ENCODE measurements at regions not wholly inside any gene's neighbourhood (a gene's known extent, or its start where the extent isn't known, plus 50 kb on each side); places are given as distances from the start of the nearest gene placed in this dataset.
"Not testable (repeated sequence)": the region's sequence is repeated elsewhere in the genome, so short reads cannot be mapped to it uniquely, and the experiment has no call there.

- DNase-seq, result no peak
Observed at GRCh38 chr16:16887193-16887592, 508.3 kb downstream of the NPIPA7 start.

- DNase-seq, result no peak
Observed at GRCh38 chr16:16890964-16891363, 512.0 kb downstream of the NPIPA7 start.

GRCh38 chr16:16904601-16905000, 525.7 kb downstream of the NPIPA7 start:
- no peak for DNase-seq

GRCh38 chr16:16905850-16906249, 526.9 kb downstream of the NPIPA7 start:
- DNase-seq, result no peak

- DNase-seq, result no peak
Observed at GRCh38 chr16:16907089-16907488, 528.1 kb downstream of the NPIPA7 start.

GRCh38 chr16:16908077-16908476, 529.1 kb downstream of the NPIPA7 start:
- DNase-seq, result no peak

GRCh38 chr16:16909126-16909525, 530.2 kb downstream of the NPIPA7 start:
- DNase-seq, result no peak

GRCh38 chr16:16910666-16911065, 531.7 kb downstream of the NPIPA7 start:
- no peak for DNase-seq

GRCh38 chr16:16915771-16916170, 536.8 kb downstream of the NPIPA7 start:
- no peak for DNase-seq

GRCh38 chr16:16917191-16917785, 538.3 kb downstream of the NPIPA7 start:
- no peak for DNase-seq

GRCh38 chr16:16923479-16923878, 544.5 kb downstream of the NPIPA7 start:
- DNase-seq, result no peak

GRCh38 chr16:16924613-16925012, 545.7 kb downstream of the NPIPA7 start:
- no peak for DNase-seq

GRCh38 chr16:16925432-16925831, 545.3 kb downstream of the XYLT1 start:
- DNase-seq, result no peak

- DNase-seq, result no peak
Observed at GRCh38 chr16:16928532-16929109, 542.1 kb downstream of the XYLT1 start.

- DNase-seq, result no peak
Observed at GRCh38 chr16:16930309-16931000, 540.3 kb downstream of the XYLT1 start.

GRCh38 chr16:16933861-16934260, 536.9 kb downstream of the XYLT1 start:
- DNase-seq, result no peak

- DNase-seq, result no peak
Observed at GRCh38 chr16:16934660-16935059, 536.1 kb downstream of the XYLT1 start.

- DNase-seq, result not testable (repeated sequence)
Observed at GRCh38 chr16:16935909-16936308, 534.9 kb downstream of the XYLT1 start.

- DNase-seq, result no peak
Observed at GRCh38 chr16:16937576-16937975, 533.2 kb downstream of the XYLT1 start.

GRCh38 chr16:16938009-16938408, 532.8 kb downstream of the XYLT1 start:
- DNase-seq, result no peak

GRCh38 chr16:16938980-16939379, 531.8 kb downstream of the XYLT1 start:
- DNase-seq, result no peak

GRCh38 chr16:16940351-16940750, 530.4 kb downstream of the XYLT1 start:
- DNase-seq, result no peak

GRCh38 chr16:16942849-16943248, 527.9 kb downstream of the XYLT1 start:
- not testable (repeated sequence) for DNase-seq

- no peak for DNase-seq
Observed at GRCh38 chr16:16945207-16945606, 525.6 kb downstream of the XYLT1 start.

- DNase-seq, result no peak
Observed at GRCh38 chr16:16956376-16956775, 514.4 kb downstream of the XYLT1 start.
